Fibroblast of mammary gland (primary cell): ENCODE measurements at regions not wholly inside any gene's neighbourhood (a gene's known extent, or its start where the extent isn't known, plus 50 kb on each side); places are given as distances from the start of the nearest gene placed in this dataset.
A peak's percentile ranks its signal among the peaks of the same experiment; 100 is the strongest.
"Not testable (repeated sequence)": the region's sequence is repeated elsewhere in the genome, so short reads cannot be mapped to it uniquely, and the experiment has no call there.

ENCODE experiments used
- DNase-seq: peaks from one replicate; pipeline ENCODE4 v3.0.0-alpha.2; 2010; ENCODE audit warnings: low read depth
- H3K4me3 ChIP-seq: 2 replicates; pipeline ENCODE4 v1.5.1; 2011; ENCODE audit warnings: low read depth, mild to moderate bottlenecking, low read length, moderate library complexity; ENCODE audit not compliant: control insufficient read depth
- CTCF ChIP-seq: conservative IDR thresholded peaks from 2 replicates; pipeline ENCODE4 v1.5.1; 2011; ENCODE audit warnings: low read depth, low read length, inconsistent platforms; ENCODE audit not compliant: control insufficient read depth, insufficient read depth

- DNase-seq, result no peak
- no peak overlapping the region for H3K4me3 ChIP-seq
- TF ChIP-seq CTCF, result no peak
Measured at GRCh38 chr6:141878686-141879085, 254.0 kb upstream of the GJE1 start.

GRCh38 chr6:141877275-141877983 lies 255.3 kb upstream of the GJE1 start:
- no peak for TF ChIP-seq CTCF
- DNase-seq, result no peak

GRCh38 chr6:141874930-141875602 lies 257.7 kb upstream of the GJE1 start:
- peak; percentile 42 for DNase-seq
- no peak for TF ChIP-seq CTCF
- no peak overlapping the region for H3K4me3 ChIP-seq

More at GRCh38 chr6:141877275-141877983, 255.3 kb upstream of the GJE1 start:
- no peak overlapping the region for H3K4me3 ChIP-seq

- DNase-seq, H3K4me3 ChIP-seq: not testable (repeated sequence)
Measured at GRCh38 chr6:141869509-141869908, 263.2 kb upstream of the GJE1 start.

- no peak overlapping the region for H3K4me3 ChIP-seq
- DNase-seq, result no peak
- no peak for TF ChIP-seq CTCF
Measured at GRCh38 chr6:141867767-141868166, 265.0 kb upstream of the GJE1 start.

- no peak for DNase-seq
- no peak overlapping the region for H3K4me3 ChIP-seq
- TF ChIP-seq CTCF, result no peak
Measured at GRCh38 chr6:141866731-141867497, 265.8 kb upstream of the GJE1 start.

GRCh38 chr6:141851063-141851462 lies 281.7 kb upstream of the GJE1 start:
- no peak for TF ChIP-seq CTCF

More at GRCh38 chr6:141851063-141851462, 281.7 kb upstream of the GJE1 start:
- H3K4me3 ChIP-seq, result no peak overlapping the region
- DNase-seq, result no peak
